ENCODE measurements at regions not wholly inside any gene's neighbourhood (a gene's known extent, or its start where the extent isn't known, plus 50 kb on each side); places are given as distances from the start of the nearest gene placed in this dataset.

- Histone ChIP-seq H3K27ac (replicated peaks in 1 of 4) (no peak overlapping the region), H3K36me3 (no peaks in the 10 kb centered on the region), H3K27me3 (no peaks in the 10 kb centered on the region), H3K4me1 (peaks cover 0 to 7% (median 2%) of the 10 kb centered on the region in 4 donors), H3K9me3 (no peaks in the 10 kb centered on the region), H3K4me3 (no peak overlapping the region)
- TF ChIP-seq POLR2AphosphoS5 (IDR thresholded peaks at IDR 0.05) (no peak), POLR2A (IDR thresholded peaks at IDR 0.05; ENCODE audit: low read depth) (no peak), EP300 (IDR thresholded peaks at IDR 0.05) (no peak), CTCF (IDR thresholded peaks at IDR 0.05) (no peak)
- DNase-seq (ENCODE audit: extremely low spot score): no peak
- intact Hi-C loops (cut with DNase I): no loop called here
- 60% methylated on average over 1 of the region's 16 CpGs for WGBS
These were observed 275.3 kb downstream of the SNX13 start for GRCh38 chr7:17665029-17665428.

GRCh38 chr7:17668122-17668521, 272.2 kb downstream of the SNX13 start:
- no peak for DNase-seq (ENCODE audit: extremely low spot score)
- H3K4me3 ChIP-seq: no peak overlapping the region
- no peaks in the 10 kb centered on the region for H3K9me3 ChIP-seq
- TF ChIP-seq EP300 (IDR thresholded peaks at IDR 0.05) (no peak), POLR2A (IDR thresholded peaks at IDR 0.05; ENCODE audit: low read depth) (no peak), CTCF (IDR thresholded peaks at IDR 0.05) (no peak), POLR2AphosphoS5 (IDR thresholded peaks at IDR 0.05) (no peak)
- no peak overlapping the region for H3K27ac ChIP-seq (replicated peaks in 1 of 4)
- H3K36me3 ChIP-seq: no peaks in the 10 kb centered on the region
- intact Hi-C loops (cut with DNase I): no loop called here
- peaks cover 0 to 1% (median 0%) of the 10 kb centered on the region in 4 donors for H3K4me1 ChIP-seq
- no peaks in the 10 kb centered on the region for H3K27me3 ChIP-seq

GRCh38 chr7:17669204-17669603, 271.1 kb downstream of the SNX13 start:
- intact Hi-C loops (cut with DNase I): no loop called here
- Histone ChIP-seq H3K27ac (replicated peaks in 1 of 4) (no peak overlapping the region), H3K9me3 (no peaks in the 10 kb centered on the region), H3K4me1 (no peaks in the 10 kb centered on the region), H3K4me3 (no peak overlapping the region), H3K27me3 (no peaks in the 10 kb centered on the region), H3K36me3 (no peaks in the 10 kb centered on the region)
- no peak for DNase-seq (ENCODE audit: extremely low spot score)
- WGBS: 82% methylated on average over 4 of the region's 4 CpGs
- TF ChIP-seq POLR2A (IDR thresholded peaks at IDR 0.05; ENCODE audit: low read depth): no peak
- TF ChIP-seq EP300 (IDR thresholded peaks at IDR 0.05): no peak
- no peak for TF ChIP-seq POLR2AphosphoS5 (IDR thresholded peaks at IDR 0.05)
- TF ChIP-seq CTCF (IDR thresholded peaks at IDR 0.05): no peak

- DNase-seq (ENCODE audit: extremely low spot score): no peak
- TF ChIP-seq POLR2A (IDR thresholded peaks at IDR 0.05; ENCODE audit: low read depth) (no peak), CTCF (IDR thresholded peaks at IDR 0.05) (no peak), POLR2AphosphoS5 (IDR thresholded peaks at IDR 0.05) (no peak), EP300 (IDR thresholded peaks at IDR 0.05) (no peak)
- Histone ChIP-seq H3K27ac (replicated peaks in 1 of 4) (no peak overlapping the region), H3K36me3 (no peaks in the 10 kb centered on the region), H3K9me3 (no peaks in the 10 kb centered on the region), H3K4me1 (no peaks in the 10 kb centered on the region), H3K27me3 (no peaks in the 10 kb centered on the region), H3K4me3 (no peak overlapping the region)
- intact Hi-C loops (cut with DNase I): no loop called here
- 41% methylated on average over 2 of the region's 2 CpGs for WGBS
These were observed 268.3 kb downstream of the SNX13 start for GRCh38 chr7:17671956-17672355.

- DNase-seq (ENCODE audit: extremely low spot score): no peak
- Histone ChIP-seq H3K36me3 (no peaks in the 10 kb centered on the region), H3K4me1 (no peaks in the 10 kb centered on the region), H3K9me3 (no peaks in the 10 kb centered on the region), H3K4me3 (no peak overlapping the region), H3K27ac (replicated peaks in 1 of 4) (no peak overlapping the region), H3K27me3 (no peaks in the 10 kb centered on the region)
- intact Hi-C loops (cut with DNase I): no loop called here
- WGBS: 89% methylated on average over 4 of the region's 4 CpGs
- no peak for TF ChIP-seq POLR2A (IDR thresholded peaks at IDR 0.05; ENCODE audit: low read depth)
- no peak for TF ChIP-seq CTCF (IDR thresholded peaks at IDR 0.05)
- no peak for TF ChIP-seq POLR2AphosphoS5 (IDR thresholded peaks at IDR 0.05)
- TF ChIP-seq EP300 (IDR thresholded peaks at IDR 0.05): no peak
These were observed 267.5 kb downstream of the SNX13 start for GRCh38 chr7:17672783-17673182.

Measured in esophagus muscularis mucosa (tissue), 4 donors.